Activated naive CD4-positive, alpha-beta T cell treated with Interleukin-2 at 50 U/mL for 16 hours (primary cell): ENCODE measurements at regions not wholly inside any gene's neighbourhood (a gene's known extent, or its start where the extent isn't known, plus 50 kb on each side); places are given as distances from the start of the nearest gene placed in this dataset.

Experiments used
- DNase-seq: peaks from one replicate; pipeline ENCODE4 v3.0.0-alpha.2; 2020

DNA sequence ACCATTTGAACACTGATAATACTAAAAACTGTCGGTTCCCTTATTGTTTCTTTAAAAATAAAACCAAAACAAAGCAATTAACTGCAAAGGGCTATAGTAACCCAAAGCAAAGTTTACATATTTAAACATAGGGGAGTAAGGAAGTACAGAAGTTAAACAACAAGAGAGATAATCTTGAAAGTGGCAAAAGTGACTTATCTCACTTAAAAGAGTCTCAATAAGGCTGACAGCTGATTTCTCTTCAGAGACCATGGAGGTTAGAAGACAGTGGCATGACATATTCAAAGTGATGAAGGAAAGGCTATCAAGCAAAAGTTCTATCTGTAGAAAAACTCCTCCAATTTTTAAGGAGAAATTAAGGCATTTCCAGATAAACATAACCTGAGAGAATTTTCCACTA lies 233.5 kb upstream of the HDAC9 start:
- DNase-seq = no peak

DNA sequence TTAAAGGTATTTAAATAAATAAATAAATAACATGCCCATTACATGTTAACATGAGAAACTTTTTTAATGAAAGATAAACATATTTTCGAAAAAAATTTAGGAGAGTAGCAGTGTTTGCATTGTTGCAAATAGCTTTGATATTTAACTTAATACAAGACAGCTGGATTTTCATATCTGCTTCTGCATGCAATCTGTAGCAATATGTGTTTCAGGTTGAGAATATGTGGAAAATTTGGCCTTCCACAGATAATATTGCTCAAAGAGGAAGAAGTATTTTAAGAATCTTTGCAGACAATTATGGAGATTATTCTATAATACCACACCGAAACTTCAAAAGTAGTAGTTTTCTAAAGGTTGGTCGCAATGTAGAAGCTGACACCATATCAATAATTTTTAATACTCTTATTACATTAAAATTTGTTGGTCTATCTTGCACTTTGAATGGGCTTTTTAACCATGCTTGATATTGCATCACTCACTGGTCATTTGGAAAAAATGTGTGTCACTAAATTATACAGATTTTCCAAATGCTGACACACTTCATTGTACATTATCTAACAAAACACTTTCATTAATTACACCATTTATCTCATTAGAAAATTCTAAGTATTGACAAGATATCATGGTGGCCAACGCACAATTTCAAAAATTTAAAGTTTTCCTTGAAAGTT lies 229.8 kb upstream of the HDAC9 start:
- no peak for DNase-seq

DNA sequence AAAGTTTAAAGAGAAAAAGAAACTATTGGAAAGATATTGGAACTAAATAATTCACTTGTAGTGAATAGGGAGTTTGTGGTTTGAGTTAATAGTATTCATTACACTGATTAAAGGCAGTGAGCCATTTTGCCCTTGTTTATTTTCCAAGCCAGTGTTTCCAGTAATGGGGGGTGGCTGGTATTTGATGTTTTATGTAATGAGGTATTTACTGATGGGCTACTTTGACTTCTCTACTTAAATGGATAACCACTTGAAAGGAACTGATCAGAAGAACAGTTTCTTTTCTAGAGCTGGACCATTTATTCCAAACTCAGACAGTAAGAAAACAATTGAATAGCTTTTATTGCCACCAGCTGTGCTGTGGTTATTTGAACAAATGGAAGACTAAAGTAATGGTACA lies 227.0 kb upstream of the HDAC9 start:
- no peak for DNase-seq

GRCh38 chr7:18276380-18276779 lies 219.2 kb upstream of the HDAC9 start:
- DNase-seq = no peak

DNA sequence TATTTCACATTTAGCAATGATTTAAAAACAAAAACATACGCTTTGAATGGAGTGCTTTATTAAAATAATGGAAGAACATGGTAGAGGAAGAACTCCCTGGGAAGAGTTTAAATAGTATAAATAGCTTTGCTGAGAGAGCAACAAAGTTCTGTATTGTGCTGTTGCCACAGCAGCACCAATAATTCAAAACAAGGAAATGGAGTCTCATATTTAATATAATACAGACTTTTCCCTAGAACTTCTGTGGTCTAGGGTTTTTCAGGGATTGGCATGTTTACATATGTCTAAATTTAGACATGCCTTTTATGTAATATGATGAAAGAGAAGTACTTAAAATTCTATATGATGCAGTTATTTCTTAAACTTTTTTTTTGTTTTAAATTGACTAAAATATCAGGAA lies 217.2 kb upstream of the HDAC9 start:
- DNase-seq = no peak

DNA sequence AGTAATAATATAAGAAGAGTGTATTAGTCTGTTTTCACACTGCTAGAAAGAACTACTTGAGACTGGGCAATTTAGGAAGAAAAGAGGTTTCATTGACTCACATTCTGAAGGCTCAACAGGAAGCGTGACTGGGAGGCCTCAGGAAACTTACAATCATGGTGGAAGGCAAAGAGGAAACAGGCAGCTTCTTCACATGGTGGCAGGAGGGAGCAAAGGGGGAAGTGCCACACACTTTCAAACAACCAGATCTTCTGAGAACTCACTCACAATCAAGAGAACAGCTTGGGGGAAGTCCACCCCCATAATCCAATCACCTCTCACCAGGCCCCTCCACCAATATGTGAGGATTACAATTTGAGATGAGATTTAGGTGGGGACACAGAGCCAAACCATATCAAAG lies 212.5 kb upstream of the HDAC9 start:
- no peak for DNase-seq

DNA sequence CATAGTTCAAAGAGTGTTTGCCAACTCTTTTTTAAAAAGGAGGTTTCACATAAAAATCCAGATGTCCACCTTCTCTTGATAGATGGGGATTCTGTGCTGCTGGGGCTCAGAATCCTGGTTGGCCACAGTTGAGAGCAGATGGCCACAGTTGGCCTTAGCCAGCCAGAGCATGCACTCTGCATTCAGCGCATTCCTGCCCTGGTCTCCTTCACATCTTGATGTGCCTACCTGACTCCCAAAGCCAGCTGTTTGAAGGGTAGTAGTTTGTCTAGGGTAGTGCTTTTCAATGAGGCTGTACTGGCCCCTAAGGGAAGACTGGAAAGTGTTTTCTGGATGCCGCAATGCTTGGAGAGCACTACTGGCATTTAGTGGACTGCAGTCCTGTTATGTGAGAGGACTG lies 208.1 kb upstream of the HDAC9 start:
- no peak for DNase-seq

DNA sequence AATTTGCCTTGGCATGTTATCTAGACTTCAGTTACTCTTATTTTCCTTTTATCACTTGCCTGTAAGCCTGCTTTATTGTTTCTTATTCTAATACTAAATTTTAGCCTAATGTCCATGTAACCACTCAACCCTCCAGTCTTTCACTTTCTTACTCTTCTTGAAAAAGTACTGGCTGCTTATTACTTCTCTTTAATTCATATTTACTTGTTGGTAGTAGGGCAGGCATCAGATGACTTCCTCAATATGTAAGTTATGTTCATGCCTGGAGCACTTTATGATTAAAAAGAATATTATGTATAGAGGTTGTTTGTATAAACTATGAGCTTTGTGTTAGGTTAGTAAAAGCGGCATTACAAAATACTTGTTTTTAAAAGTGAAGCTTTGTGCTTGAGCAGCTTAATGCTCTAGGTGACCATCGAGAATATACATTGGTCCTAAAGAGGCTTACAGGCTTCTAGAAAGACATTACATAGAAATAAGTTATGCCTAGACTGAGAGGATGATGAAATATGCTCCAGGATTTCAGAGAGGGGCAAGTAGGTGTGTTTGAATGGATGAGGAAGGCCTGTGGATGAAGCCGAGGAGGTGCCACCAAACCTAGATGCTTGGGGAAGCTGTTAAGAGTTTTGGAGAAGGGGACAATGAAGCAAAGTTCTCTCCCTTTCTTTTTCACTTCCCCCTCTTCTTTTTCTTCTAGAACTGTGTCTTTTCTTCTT lies 207.1 kb upstream of the HDAC9 start:
- no peak for DNase-seq

GRCh38 chr7:18289788-18290187 lies 205.8 kb upstream of the HDAC9 start:
- no peak for DNase-seq

GRCh38 chr7:18290223-18290622 lies 205.3 kb upstream of the HDAC9 start:
- DNase-seq = no peak

DNA sequence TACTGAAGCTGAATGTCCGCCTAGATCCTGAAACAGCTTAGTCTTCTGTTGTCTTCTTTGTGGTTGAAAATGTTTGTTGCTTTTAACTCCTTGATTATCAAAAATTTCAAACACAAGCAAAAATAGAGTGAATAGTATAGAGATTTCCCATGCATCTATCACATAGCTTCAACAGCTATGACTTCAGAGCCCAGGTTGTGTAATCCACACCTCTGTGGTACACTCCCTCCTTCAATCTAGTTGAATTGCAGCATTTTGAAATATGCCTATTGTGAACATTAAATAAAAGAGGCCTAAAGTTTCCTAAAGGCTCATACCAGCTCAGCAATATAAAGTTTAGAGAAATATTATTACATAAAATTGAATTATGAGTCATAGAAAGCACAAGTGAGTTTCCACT lies 204.7 kb upstream of the HDAC9 start:
- no peak for DNase-seq

GRCh38 chr7:18292584-18292983 lies 203.0 kb upstream of the HDAC9 start:
- no peak for DNase-seq

- no peak for DNase-seq
These were observed 201.8 kb upstream of the HDAC9 start for GRCh38 chr7:18293759-18294158.

- DNase-seq = no peak
These were observed 201.1 kb upstream of the HDAC9 start for GRCh38 chr7:18294411-18294810.

DNA sequence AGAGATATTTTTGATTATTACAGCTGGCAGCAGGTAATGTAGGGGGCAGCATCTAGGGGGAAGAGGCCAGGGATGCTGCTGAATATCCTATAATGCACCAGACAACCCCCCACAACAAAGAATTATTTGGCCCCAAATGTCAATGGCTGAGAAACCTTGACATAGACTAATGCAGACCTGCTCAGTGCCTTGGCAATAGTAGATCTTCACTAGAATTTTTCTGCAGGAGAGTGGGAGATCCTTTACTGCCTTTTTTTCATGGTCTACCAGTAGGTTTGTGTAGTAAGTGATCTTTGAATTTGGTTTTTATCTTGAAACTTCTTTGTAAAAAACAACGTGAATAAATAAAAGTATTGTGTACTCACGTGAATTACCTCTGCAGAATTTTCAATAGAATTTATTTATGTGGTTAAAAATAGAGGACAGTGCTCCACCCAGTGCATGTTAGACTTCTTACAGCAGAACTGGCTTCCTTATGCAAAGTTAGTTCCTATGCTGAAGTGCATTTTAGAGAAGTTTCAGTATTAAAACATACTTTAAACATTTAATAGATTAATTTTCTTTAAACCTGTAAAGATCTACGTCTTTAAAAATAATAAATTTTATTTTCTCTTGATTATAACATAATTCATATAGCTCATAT lies 199.6 kb upstream of the HDAC9 start:
- DNase-seq = no peak

- no peak for DNase-seq
These were observed 193.5 kb upstream of the HDAC9 start for GRCh38 chr7:18302097-18302496.

GRCh38 chr7:18305866-18306265 lies 189.7 kb upstream of the HDAC9 start:
- DNase-seq = no peak

DNA sequence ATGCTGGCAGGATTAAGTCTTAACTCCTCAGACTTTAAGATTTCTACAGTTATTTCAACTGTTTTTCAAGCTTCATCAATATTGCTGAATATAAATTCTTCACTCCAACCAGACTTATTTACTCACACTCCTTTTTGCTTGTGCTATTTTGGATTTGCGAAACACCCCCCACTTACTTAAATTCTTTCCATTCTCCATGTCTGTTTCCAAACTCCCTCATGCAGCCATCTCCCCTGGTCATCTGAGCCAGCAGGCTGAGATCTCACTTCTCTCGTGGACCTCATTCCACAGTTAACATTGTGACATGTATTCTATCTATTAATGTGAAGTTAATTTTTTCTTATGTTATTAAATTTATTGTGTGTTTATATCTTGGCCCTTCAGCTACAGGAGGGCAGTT lies 188.9 kb upstream of the HDAC9 start:
- DNase-seq = no peak

GRCh38 chr7:18308938-18309337 lies 186.6 kb upstream of the HDAC9 start:
- DNase-seq = no peak

DNA sequence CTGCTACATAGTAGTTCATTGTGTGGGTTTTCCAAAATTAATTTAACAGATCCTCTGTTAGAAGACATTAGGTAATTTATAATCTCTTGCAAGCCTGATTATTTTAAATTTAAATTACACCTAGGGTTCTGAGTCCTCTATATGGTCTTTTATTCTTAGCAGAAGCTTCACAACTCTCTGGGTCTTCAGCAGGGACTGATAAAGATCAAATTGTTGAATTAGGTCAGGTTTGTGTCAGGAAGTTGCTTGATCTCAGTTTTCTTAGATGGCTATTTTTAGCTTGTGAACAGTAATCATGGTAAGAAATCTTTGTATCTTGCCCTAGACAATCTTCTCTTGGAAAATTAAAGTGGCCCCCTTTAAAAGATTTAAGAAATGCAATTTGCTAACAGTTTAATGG lies 183.1 kb upstream of the HDAC9 start:
- DNase-seq = no peak

GRCh38 chr7:18313965-18314364 lies 181.6 kb upstream of the HDAC9 start:
- DNase-seq = no peak

DNA sequence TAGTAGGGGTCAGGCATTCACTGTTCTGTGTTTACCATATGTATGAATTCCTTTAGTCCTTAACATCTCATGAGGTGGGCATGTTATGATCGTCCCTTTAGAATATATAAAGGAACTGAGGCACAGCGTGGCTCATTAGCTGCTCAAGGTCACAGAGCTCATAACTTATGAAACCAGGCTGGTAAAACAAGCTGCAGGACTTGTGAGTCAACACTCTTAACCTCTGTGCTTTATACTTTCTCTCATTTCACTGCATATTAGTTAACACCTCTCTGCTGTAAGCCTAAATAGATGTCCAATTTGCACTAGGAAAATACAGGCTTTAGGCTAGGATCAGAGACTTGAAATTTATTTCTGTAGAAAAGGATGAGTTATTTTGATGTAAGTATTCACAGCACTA lies 180.3 kb upstream of the HDAC9 start:
- no peak for DNase-seq

DNA sequence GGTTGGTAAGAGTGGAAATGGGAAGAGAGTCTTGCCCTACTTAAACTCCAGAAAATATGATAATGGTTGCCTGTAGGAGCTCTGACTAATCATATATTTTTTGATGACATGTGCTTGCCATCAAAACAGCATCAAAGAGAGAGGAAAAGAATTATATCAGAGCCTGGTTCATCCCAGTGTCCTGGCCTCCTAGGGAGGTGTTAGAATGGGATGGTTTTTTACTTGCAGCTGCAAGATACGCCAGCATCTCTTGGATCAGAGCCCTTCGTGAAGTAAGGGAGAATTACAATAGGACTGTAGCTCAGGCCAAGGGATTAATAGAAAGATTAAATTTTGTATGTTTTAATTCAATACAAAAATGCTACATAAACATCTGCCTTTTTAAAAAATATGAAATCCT lies 177.6 kb upstream of the HDAC9 start:
- DNase-seq = no peak

- DNase-seq = no peak
These were observed 175.1 kb upstream of the HDAC9 start for GRCh38 chr7:18320422-18320821.
